ENCODE measurements at regions not wholly inside any gene's neighbourhood (a gene's known extent, or its start where the extent isn't known, plus 50 kb on each side); places are given as distances from the start of the nearest gene placed in this dataset.

- Histone ChIP-seq H3K27ac (ENCODE audit: insufficient read depth, low read length) (no peak overlapping the region), H2BK15ac (ENCODE audit: low read depth, low read length) (no peak overlapping the region), H4K91ac (ENCODE audit: insufficient read depth, low read depth, low read length) (no peak overlapping the region), H3K9me1 (ENCODE audit: insufficient read depth, low read length) (no peaks in the 10 kb centered on the region), H4K8ac (ENCODE audit: low read depth in 2 of 2, low read length in 2 of 2) (no peak overlapping the region), H2BK20ac (ENCODE audit: low read depth, low read length) (no peak overlapping the region), H3K4me2 (ENCODE audit: low read depth, low read length) (no peak overlapping the region), H3K56ac (ENCODE audit: extremely low read depth, insufficient read depth, low read length) (no peak overlapping the region), H4K20me1 (ENCODE audit: insufficient read depth, low read length) (no peaks in the 10 kb centered on the region), H3K4ac (ENCODE audit: low read depth, low read length) (no peak overlapping the region), H3K14ac (replicated peaks; ENCODE audit: low read depth, low read length) (no peak overlapping the region), H2AFZ (replicated peaks; ENCODE audit: low read length, poor library complexity) (no peak overlapping the region), H3K9ac (ENCODE audit: low read depth, low read length) (no peak overlapping the region), H2AK5ac (ENCODE audit: low read depth, low read length) (no peak overlapping the region), H3K23ac (ENCODE audit: low read depth, low read length) (no peak overlapping the region), H3K9me3 (ENCODE audit: control insufficient read depth, insufficient read depth, low read length) (peaks cover 14% of the 10 kb centered on the region), H3K18ac (ENCODE audit: low read depth, low read length) (no peak overlapping the region), H3K4me3 (ENCODE audit: insufficient read depth, low read depth, low read length) (no peak overlapping the region), H3K27me3 (ENCODE audit: control insufficient read depth, insufficient read depth, low read length) (no peaks in the 10 kb centered on the region), H2BK5ac (ENCODE audit: low read depth, low read length, poor library complexity, severe bottlenecking) (no peak overlapping the region), H2BK120ac (ENCODE audit: low read depth, low read length) (no peak overlapping the region), H3K36me3 (ENCODE audit: control insufficient read depth, insufficient read depth, low read length) (no peaks in the 10 kb centered on the region), H2AK9ac (replicated peaks; ENCODE audit: low read depth, low read length, poor library complexity) (no peak overlapping the region), H3K79me1 (ENCODE audit: low read depth in 1 of 2, low read length in 2 of 2) (no peaks in the 10 kb centered on the region), H4K5ac (ENCODE audit: low read depth, low read length) (no peak overlapping the region), H3K4me1 (ENCODE audit: control insufficient read depth, insufficient read depth, low read length) (no peaks in the 10 kb centered on the region)
- ATAC-seq (ENCODE audit: low read depth), result no peak
- dilution Hi-C loops (cut with HindIII; ENCODE audit: low sequenced_read_pairs, unreplicated experiment), result no loop called here
- in situ Hi-C loops (cut with MboI; ENCODE audit: low sequenced_read_pairs), result no loop called here
- ChIA-PET POLR2A (ENCODE audit: unreplicated experiment) (interaction anchor here (0.5 kb wide), 1 partner anchor 504 kb away, joined by 3 read pairs; no protein-coding TSS in a partner anchor), CTCF (interaction anchor here (0.8 to 1.0 kb wide), 2 partner anchors 13 to 38 kb away, joined by 3 read pairs; no protein-coding TSS in a partner anchor)
- 83% methylated on average over 1 of the region's 1 CpG; no CpG with 5 or more reads in 1 of the 2 experiments for WGBS, 2 experiments (ENCODE audit: extremely low coverage in 2 of 2, insufficient read length in 1 of 2)
- TF ChIP-seq BHLHE40 (IDR thresholded peaks at IDR 0.05; ENCODE audit: low read depth, low read length), result no peak
- TF ChIP-seq ELK1 (IDR thresholded peaks at IDR 0.05; ENCODE audit: borderline replicate concordance, low read depth, low read length), result no peak
- TF ChIP-seq CTCF (conservative IDR thresholded peaks at IDR 0.05; ENCODE audit: low read depth, low read length), result no peak
- TF ChIP-seq MAFK (IDR thresholded peaks at IDR 0.05; ENCODE audit: low read depth, low read length), result no peak
- TF ChIP-seq MAZ (IDR thresholded peaks at IDR 0.05; ENCODE audit: borderline replicate concordance, low read depth, low read length), result no peak
- no peak for TF ChIP-seq SMC3 (IDR thresholded peaks at IDR 0.05; ENCODE audit: low read depth, low read length)
- no peak for TF ChIP-seq CEBPB (IDR thresholded peaks at IDR 0.05; ENCODE audit: low read depth, low read length)
- TF ChIP-seq RFX5 (IDR thresholded peaks at IDR 0.05; ENCODE audit: low read depth, low read length), result no peak
- TF ChIP-seq FOS (IDR thresholded peaks at IDR 0.05; ENCODE audit: low read depth, low read length), result no peak
- TF ChIP-seq MXI1 (IDR thresholded peaks at IDR 0.05; ENCODE audit: borderline replicate concordance, low read depth, low read length), result no peak
- TF ChIP-seq CHD1 (IDR thresholded peaks at IDR 0.05; ENCODE audit: low read depth, low read length), result no peak
- no peak for TF ChIP-seq NFE2L2 (IDR thresholded peaks at IDR 0.05; ENCODE audit: low read depth, low read length)
- no peak for TF ChIP-seq USF2 (IDR thresholded peaks at IDR 0.05; ENCODE audit: low read depth, low read length)
- TF ChIP-seq RCOR1 (IDR thresholded peaks at IDR 0.05; ENCODE audit: insufficient replicate concordance, low read length), result no peak
- no peak for TF ChIP-seq RAD21 (IDR thresholded peaks at IDR 0.05; ENCODE audit: low read length)
- TF ChIP-seq POLR2A (IDR thresholded peaks at IDR 0.05; ENCODE audit: low read depth, low read length), result no peak
- no peak for DNase-seq
- intact Hi-C loops (cut with micrococcal nuclease), result no loop called here
- no TSS peak for BruUV-seq (replicated peaks)
Observed at GRCh38 chr2:156955701-156956100, 301.8 kb upstream of the GALNT5 start.

Data from IMR-90 (cell line).